Bone marrow (tissue), 2 donors: ENCODE measurements at regions not wholly inside any gene's neighbourhood (a gene's known extent, or its start where the extent isn't known, plus 50 kb on each side); places are given as distances from the start of the nearest gene placed in this dataset.

Experiments used
- DNase-seq, 2 donors: peaks; one replicate each; lab custom pipeline; 2025; lab: John Stamatoyannopoulos, UW

DNA sequence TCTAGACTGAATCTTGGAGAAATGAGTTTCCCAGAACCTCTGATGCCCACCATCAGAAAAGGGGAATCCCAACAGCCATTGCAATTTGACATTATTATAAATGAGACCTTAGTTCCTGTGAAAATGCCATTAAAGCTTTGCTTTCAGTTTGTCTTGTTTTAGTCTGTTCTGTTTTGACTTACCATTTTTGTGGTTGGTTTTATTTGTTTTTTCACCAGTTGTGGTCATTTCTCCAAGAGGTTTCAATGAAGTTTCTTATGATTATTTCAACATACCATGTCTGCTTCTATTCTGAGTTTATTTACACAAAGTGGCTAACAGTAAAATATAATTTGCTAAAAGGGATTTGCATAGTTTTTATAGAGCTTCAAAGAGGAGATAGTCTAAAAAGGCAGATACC lies 175.0 kb upstream of the MCTP2 start:
- DNase-seq = no peak

DNA sequence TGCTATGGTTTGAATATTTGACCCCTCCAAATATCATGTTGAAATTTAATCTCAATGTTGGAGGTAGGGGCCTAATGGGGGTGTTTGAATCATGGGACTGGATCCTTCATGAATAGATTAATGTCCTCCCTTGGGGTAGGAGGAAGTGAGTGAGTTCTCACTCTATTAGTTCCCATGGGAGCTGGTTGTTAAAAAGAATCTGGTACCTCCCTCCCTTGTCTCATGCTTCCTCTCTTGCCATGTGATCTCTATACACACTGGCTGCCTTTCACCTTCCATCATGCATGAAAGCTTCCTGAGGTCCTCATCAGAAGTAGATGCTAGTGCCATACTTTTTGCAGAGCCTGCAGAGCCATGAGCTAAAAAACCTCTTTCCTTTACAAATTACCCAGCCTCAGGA lies 177.7 kb upstream of the MCTP2 start:
- DNase-seq = no peak

- no peak for DNase-seq
These were observed 178.7 kb upstream of the MCTP2 start for GRCh38 chr15:94052711-94053110.

GRCh38 chr15:94047566-94047965 lies 183.8 kb upstream of the MCTP2 start:
- no peak for DNase-seq

DNA sequence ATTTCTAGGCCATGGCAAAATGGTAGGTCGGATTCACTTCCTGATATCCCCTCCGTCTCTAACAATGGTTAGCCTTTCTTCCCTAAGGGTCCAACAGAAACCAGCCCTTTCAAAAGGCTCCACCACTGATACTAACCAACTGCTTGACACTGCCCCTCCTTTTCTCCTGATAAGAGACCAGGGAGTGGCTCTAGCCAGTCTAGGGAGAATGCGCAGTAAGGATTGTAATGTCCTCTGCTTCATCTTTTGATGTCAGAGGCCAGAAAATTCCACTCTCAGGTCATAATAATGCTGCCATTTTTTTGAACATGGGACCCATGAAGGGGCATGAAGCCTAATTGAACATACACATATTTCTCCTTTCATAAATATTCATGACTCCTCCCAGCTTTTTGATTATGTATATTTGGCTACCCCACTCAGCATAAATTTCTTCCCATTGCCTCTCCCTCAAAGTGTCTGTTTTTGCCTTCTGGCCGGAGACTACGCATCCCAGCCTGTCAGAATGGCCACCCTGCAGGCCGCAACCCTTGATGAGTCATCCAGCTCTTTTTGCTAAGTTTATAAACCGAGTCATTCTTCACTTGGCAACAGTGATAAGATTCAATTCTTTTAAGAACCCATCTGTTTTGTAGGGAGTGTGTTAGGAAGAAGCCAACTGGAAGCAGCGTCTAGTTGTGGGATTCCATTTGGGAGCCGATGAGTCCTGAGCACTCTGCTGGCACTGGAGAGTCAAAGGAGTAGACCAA lies 189.0 kb upstream of the MCTP2 start:
- DNase-seq = no peak

DNA sequence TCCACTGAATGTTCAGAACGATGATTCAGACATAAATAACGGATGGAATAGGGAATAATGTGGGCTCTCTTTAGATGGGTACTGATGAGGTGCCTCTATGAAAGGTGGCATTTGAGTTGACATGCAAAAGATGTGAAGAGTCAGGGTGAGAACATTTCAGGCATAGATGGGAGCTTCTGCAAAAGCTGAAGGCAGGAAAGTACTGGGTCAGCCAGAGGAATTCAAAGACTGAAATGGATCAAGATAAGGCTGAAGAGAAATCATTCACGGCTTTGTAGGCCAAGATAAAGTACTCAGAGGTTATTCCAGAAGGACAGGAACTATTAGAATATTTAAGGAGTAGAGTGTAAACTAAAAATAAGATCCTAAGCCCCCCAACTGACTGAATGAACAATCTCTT lies 189.6 kb upstream of the MCTP2 start:
- no peak for DNase-seq

GRCh38 chr15:94040541-94041248 lies 190.7 kb upstream of the MCTP2 start:
- DNase-seq = no peak

- DNase-seq = no peak
These were observed 195.2 kb upstream of the MCTP2 start for GRCh38 chr15:94036156-94036555.

GRCh38 chr15:94033683-94034020 lies 197.7 kb upstream of the MCTP2 start:
- DNase-seq = no peak

DNA sequence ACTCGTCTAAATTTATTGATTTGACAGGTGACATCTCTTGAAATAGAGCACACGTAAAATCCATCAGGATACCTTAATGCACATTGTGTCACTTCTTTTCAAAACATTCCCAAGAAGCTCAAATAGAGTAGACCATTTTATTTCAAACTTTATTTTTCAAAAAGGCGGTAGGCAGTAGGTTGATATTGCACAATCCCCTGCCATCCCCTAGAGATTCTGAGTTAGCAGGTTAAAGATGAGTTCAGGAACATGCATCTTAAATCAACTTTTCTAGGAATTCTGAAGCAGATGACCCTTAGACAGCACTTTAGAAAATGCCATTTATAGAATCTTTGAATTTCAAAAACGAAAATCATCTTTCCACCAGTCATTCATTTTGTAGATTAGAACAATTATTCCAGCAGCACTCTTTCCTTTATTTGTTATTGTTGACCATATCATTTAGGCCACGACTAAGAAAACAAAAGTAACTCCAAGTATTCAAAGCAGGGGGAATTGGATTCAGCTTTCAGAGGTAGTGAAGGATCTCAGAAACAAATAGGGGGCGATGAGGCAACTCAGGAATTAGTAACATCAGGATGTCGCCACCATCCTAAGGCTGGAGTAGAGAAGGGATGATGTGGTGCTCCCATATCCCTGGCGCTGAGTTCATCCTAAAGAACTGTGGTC lies 198.2 kb upstream of the MCTP2 start:
- DNase-seq = no peak

- DNase-seq = no peak
These were observed 198.8 kb upstream of the MCTP2 start for GRCh38 chr15:94032571-94032970.

GRCh38 chr15:94031072-94031471 lies 200.3 kb upstream of the MCTP2 start:
- DNase-seq = no peak

DNA sequence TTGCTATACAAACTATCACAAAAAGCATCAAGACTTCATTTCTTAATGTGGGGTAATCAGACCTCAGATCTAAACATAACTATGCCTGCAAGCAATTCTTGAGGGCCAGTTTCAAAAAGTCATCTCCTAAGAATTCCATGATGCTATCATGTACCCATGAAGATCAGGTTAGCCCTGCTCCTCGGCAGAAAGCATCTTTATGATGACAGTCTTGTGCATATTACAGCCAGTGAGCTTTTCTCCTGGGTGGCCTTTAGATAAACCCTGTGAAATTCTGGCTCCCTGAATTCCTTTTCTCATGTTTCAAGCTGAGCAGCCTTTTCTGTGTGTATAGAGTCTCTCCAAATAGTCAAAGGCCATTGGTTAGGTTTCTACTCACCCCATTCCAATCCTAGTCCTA lies 201.9 kb upstream of the MCTP2 start:
- DNase-seq = no peak

- no peak for DNase-seq
These were observed 202.6 kb upstream of the MCTP2 start for GRCh38 chr15:94028809-94029208.

GRCh38 chr15:94028121-94028520 lies 203.2 kb upstream of the MCTP2 start:
- DNase-seq = no peak

- no peak for DNase-seq
These were observed 203.8 kb upstream of the MCTP2 start for GRCh38 chr15:94027581-94027980.

GRCh38 chr15:94026458-94027304 lies 204.7 kb upstream of the MCTP2 start:
- no peak for DNase-seq

GRCh38 chr15:94023531-94023930 lies 207.8 kb upstream of the MCTP2 start:
- no peak for DNase-seq

DNA sequence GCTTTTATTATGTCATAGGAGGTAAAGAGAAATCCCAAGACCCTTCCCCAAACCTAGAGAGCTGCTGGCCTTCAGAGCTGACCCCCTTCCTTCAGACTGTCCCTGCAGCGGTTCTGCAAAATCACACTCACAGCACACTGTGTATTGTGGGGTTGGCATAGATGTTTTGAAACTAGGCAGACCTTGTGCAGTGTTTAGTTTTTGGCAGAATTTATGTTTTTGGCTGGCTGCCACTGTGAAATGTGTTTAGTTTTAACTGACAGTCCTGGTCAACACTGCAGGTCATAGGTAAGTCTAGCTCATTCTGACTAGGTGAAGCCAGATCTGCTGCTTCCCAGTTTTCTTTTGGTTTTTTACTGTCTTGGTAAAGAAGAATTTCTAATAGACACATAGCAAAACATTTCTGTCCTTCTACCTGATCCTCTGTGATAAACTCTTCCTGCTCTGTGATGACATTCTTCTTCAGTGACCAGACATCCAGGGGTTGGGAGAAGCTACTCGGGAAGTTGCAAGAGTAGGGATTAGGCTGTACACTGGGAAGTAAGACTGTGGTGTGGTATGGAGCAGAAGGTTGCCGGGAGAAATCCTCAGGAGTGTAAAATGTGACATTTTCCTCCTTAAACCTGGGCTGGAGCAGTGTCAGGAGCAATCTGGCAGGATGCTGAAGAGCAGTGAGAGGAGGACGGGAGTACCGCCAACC lies 209.6 kb upstream of the MCTP2 start:
- no peak for DNase-seq

GRCh38 chr15:94019062-94019461 lies 212.3 kb upstream of the MCTP2 start:
- DNase-seq = no peak

DNA sequence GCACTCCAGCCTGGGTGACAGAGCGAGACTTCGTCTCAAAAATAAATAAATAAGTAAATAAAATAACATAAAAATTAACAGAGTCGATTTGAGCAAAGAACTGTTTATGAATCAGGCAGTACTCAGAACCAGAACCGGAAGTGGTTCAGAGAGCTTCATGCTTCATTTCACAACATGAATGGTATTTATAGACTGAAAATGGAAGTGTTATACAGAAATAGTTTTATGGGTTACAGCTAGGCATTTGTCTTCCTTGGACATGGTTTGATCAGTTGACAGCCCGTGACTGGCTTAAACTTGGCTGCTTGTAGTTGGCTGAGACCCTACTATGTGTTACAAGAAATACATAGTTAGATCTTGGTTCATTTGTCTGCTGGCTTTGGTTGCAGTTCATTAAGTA lies 216.0 kb upstream of the MCTP2 start:
- no peak for DNase-seq
